Activated T-cell treated with anti-CD3 and anti-CD28 coated beads, Interleukin-2, amount 50 U/mL, for 4 hours (primary cell): ENCODE measurements at regions not wholly inside any gene's neighbourhood (a gene's known extent, or its start where the extent isn't known, plus 50 kb on each side); places are given as distances from the start of the nearest gene placed in this dataset.

Experiments used
- ATAC-seq, 2 donors: fragments of 200-7000 bp; cut with Tn5 transposase; one replicate each; pipeline ENCODE4 v1.10.0; 2021
- DNase-seq: peaks from one replicate; pipeline ENCODE4 v3.0.0-alpha.2; 2020
- H3K27me3 Mint-ChIP-seq: one replicate; pipeline ENCODE4 v1.8.0; 2021; ENCODE audit warnings: low read depth, mixed read lengths
- H3K36me3 Mint-ChIP-seq: one replicate; pipeline ENCODE4 v1.8.0; 2022; ENCODE audit warnings: mixed read lengths; ENCODE audit not compliant: insufficient read depth
- H3K4me1 Mint-ChIP-seq: one replicate; pipeline ENCODE4 v1.8.0; 2021; ENCODE audit warnings: low read depth, mixed read lengths
- H3K4me3 Mint-ChIP-seq: one replicate; pipeline ENCODE4 v1.8.0; 2021; ENCODE audit warnings: mild to moderate bottlenecking, moderate library complexity, mixed read lengths
- H3K9me3 Mint-ChIP-seq: one replicate; pipeline ENCODE4 v1.8.0; 2021; ENCODE audit warnings: mixed read lengths

DNA sequence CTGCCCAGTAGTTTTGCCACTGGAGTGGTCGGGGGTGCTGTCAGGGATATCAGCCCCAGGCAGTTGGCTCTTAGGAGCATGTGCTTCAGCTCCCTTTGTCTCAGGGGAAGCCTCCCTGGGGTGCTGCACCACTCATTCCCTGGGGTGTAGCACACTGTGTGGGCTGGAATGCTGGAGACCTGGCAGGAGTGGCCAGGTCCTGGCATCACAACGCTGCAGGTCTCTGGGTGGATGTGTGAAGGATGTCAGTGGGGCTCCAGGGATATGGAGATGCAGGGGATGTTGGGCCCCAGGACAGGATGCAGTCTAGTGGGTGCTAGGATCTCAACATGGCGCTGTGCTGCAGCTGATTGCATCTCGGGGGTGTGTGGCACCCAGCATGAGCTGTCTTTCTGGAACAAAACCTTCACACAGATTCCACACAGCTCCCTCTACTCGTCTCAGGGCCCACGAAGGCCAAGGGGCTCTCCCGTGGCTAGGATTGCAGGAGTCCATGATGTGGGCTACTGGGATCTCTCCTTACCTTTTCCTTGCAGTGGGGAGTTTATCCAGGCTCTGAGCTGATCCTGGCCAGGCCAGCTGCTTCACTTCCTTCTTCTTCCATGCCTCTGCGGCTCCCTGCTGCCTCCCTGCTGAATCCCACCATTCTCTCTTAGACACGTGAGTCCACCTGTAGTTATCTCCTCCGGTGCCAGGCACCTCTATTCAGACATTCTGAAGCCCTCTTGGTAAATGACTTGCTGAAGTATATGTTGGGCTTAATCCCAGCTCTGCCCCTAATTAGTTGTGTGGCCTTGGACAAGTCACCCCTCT is 295.1 kb downstream of the RPS24 start:
- DNase-seq (no peak), ATAC-seq (no peak)
- Mint-ChIP-seq H3K9me3 (peaks cover 19% of the 10 kb centered on the region), H3K4me3 (no peak overlapping the region), H3K27me3 (peaks cover 17% of the 10 kb centered on the region), H3K4me1 (no peaks in the 10 kb centered on the region), H3K36me3 (no peaks in the 10 kb centered on the region)

DNA sequence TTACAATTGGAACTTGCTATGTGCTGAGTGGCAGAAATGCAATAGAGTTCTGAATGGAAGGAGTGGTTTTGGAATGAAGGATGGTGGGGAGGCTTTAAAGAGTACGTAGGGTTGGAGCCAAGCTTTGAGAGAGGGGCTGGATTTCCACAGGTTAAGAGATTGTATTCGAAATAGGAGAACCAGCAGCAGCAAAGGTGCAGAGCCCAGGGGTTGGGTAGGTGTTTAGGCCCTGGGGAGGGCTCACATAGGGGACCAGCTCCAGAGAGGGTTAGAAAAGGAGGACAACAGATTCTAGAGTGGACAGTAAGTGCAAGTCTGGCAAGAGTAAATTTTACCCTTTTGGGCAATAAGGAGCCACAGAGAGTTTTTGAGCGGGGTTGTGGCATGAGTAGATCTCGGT is 297.2 kb downstream of the RPS24 start:
- no peak for ATAC-seq
- H3K9me3 Mint-ChIP-seq, result peaks cover 15% of the 10 kb centered on the region
- no peak overlapping the region for H3K4me3 Mint-ChIP-seq
- H3K36me3 Mint-ChIP-seq, result no peaks in the 10 kb centered on the region
- H3K27me3 Mint-ChIP-seq, result peaks cover 17% of the 10 kb centered on the region
- no peaks in the 10 kb centered on the region for H3K4me1 Mint-ChIP-seq
- no peak for DNase-seq

- Mint-ChIP-seq H3K36me3 (no peaks in the 10 kb centered on the region), H3K4me3 (no peak overlapping the region), H3K27me3 (peaks cover 17% of the 10 kb centered on the region), H3K4me1 (no peaks in the 10 kb centered on the region), H3K9me3 (peaks cover 11% of the 10 kb centered on the region)
- ATAC-seq (no peak), DNase-seq (no peak)
Measured at GRCh38 chr10:78331391-78331922, 297.8 kb downstream of the RPS24 start.

DNA sequence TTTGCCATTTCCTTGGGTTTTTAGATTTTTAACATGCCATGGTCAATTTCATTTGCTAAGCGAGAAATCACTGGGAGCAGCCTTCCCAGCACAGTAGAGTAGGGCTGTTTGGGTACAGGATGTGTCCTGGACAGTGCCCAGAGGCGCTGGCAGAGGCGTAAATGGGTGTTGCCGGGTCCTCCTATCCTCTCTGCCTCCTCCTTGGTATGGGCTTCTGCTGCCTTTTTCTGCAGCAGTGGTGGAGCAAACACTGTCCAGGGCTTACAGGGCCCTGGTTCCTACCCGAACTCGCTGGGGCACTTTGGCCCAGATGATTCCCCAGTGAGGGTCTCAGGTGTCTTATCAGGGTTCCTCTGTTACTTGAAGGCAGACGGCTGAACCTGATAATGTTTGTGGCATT is 298.3 kb downstream of the RPS24 start:
- no peak overlapping the region for H3K4me3 Mint-ChIP-seq
- H3K4me1 Mint-ChIP-seq, result no peaks in the 10 kb centered on the region
- ATAC-seq, result no peak
- DNase-seq, result no peak
- H3K36me3 Mint-ChIP-seq, result no peaks in the 10 kb centered on the region
- H3K9me3 Mint-ChIP-seq, result peaks cover 7% of the 10 kb centered on the region
- H3K27me3 Mint-ChIP-seq, result peaks cover 17% of the 10 kb centered on the region

DNA sequence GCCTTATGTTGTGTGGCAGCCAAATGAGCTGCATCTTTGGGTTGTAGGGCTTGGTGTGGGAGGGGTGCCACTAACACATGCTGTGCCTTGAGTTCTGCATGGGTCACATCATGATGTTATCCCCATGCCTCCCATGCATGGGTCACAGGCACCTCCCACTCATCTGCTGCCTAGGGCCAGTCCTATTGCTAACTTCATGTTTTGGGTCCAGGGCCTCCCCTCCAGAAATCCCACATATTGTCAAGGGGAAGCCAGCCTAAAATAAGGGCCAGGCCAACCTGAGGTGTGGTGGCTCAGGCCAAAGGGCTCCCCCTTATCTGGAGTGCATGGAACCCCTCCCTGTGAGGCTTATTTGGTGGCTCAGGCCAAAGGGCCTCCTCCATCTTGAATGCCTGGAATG is 299.0 kb downstream of the RPS24 start:
- no peak for DNase-seq
- peaks cover 2% of the 10 kb centered on the region for H3K9me3 Mint-ChIP-seq
- no peaks in the 10 kb centered on the region for H3K36me3 Mint-ChIP-seq
- no peaks in the 10 kb centered on the region for H3K4me1 Mint-ChIP-seq
- H3K27me3 Mint-ChIP-seq, result peaks cover 17% of the 10 kb centered on the region
- ATAC-seq, result no peak
- H3K4me3 Mint-ChIP-seq, result no peak overlapping the region

- Mint-ChIP-seq H3K4me1 (no peaks in the 10 kb centered on the region), H3K4me3 (no peak overlapping the region), H3K27me3 (peaks cover 17% of the 10 kb centered on the region), H3K36me3 (no peaks in the 10 kb centered on the region), H3K9me3 (no peaks in the 10 kb centered on the region)
- DNase-seq (no peak), ATAC-seq (no peak)
Measured at GRCh38 chr10:78333362-78334143, 299.9 kb downstream of the RPS24 start.

GRCh38 chr10:78335371-78335690 is 301.7 kb downstream of the RPS24 start:
- Mint-ChIP-seq H3K4me3 (no peak overlapping the region), H3K36me3 (no peaks in the 10 kb centered on the region), H3K4me1 (no peaks in the 10 kb centered on the region), H3K9me3 (no peaks in the 10 kb centered on the region), H3K27me3 (peaks cover 16% of the 10 kb centered on the region)
- DNase-seq (no peak), ATAC-seq (no peak)

DNA sequence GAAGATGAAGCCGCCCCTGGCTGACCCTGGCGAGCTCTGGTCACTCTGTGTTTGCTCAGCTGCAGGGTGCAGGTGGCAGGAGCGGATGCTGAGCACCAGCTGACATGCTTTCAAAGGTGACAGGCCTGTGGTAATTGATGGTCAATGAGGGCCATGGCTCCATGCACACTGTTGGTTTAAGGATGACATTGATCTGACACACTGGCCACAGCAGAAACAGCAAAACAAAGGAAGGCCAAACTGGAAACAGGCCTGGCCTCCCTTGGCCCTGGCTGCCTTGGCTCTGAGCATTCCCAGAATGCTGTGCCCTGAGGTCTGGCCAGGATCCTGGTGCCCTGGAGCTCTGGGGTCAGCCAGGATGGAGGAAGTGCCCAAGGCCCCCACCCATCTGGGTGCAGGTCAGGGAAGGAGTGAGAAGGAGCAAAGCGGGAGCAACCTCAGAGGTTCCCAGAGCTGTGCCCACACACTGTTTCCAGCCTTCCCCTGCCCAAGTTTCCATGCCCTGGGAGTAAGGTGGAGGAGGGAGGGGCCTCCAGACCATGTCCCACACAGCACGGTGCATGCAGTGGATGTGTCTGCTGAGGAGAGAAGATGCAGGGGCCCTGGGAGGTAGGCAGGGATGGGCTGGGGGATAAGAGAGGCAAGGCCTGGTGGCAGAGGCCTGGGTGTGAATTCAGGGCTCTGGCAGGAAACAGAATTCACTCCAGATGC is 302.2 kb downstream of the RPS24 start:
- no peaks in the 10 kb centered on the region for H3K4me1 Mint-ChIP-seq
- H3K36me3 Mint-ChIP-seq, result no peaks in the 10 kb centered on the region
- no peak overlapping the region for H3K4me3 Mint-ChIP-seq
- peaks cover 13% of the 10 kb centered on the region for H3K27me3 Mint-ChIP-seq
- no peaks in the 10 kb centered on the region for H3K9me3 Mint-ChIP-seq
- no peak for ATAC-seq
- no peak for DNase-seq

DNA sequence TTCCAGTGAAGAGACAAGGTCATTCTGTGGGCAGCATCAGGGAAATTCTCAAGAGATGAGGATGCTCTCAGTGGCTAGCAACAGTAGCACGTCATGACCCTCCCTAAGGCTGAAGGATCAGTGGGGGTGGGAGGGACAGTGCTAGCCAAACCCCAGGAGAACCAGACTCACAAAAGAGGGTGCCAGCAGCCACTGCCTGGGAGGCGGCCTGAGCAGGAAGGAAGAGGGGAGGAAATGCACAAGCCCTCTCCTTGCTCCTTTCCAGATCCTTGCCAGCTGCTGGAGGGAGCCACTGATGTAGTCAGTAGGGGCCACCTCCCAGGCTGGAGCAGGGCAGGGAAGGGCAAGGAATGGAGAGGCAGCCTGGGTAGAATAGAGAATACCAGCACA is 302.7 kb downstream of the RPS24 start:
- Mint-ChIP-seq H3K4me1 (no peaks in the 10 kb centered on the region), H3K36me3 (no peaks in the 10 kb centered on the region), H3K4me3 (no peak overlapping the region), H3K27me3 (peaks cover 8% of the 10 kb centered on the region), H3K9me3 (no peaks in the 10 kb centered on the region)
- ATAC-seq (no peak), DNase-seq (no peak)

- Mint-ChIP-seq H3K27me3 (peaks cover 7% of the 10 kb centered on the region), H3K9me3 (no peaks in the 10 kb centered on the region), H3K4me3 (no peak overlapping the region), H3K4me1 (no peaks in the 10 kb centered on the region), H3K36me3 (no peaks in the 10 kb centered on the region)
- no peak for ATAC-seq
- DNase-seq, result no peak
Measured at GRCh38 chr10:78337016-78337415, 303.4 kb downstream of the RPS24 start.

GRCh38 chr10:78337646-78338391 is 304.2 kb downstream of the RPS24 start:
- H3K9me3 Mint-ChIP-seq, result no peaks in the 10 kb centered on the region
- ATAC-seq, result no peak

DNA sequence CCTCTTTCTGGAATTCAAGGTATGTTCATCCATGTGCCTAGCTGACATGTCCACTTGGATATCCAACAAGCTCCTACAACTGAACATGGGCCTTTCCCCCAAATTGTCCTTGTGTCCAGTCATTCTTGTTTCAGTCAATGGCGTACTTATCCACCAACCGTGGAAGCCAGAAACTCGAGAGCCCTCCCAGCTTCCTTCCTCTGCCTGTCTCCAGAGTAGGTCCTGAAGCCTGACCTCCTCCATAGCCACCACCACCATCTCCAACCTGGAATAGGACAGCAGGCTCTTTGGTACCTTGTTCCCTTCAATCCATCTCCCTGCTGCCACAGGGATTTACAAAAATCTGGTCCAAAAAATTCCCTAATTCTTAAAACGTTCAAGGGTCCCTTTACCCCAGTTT is 305.1 kb downstream of the RPS24 start:
- no peak overlapping the region for H3K4me3 Mint-ChIP-seq
- DNase-seq (no peak), ATAC-seq (no peak)

More at GRCh38 chr10:78337646-78338391, 304.2 kb downstream of the RPS24 start:
- H3K27me3 Mint-ChIP-seq, result peaks cover 7% of the 10 kb centered on the region
- H3K36me3 Mint-ChIP-seq, result no peaks in the 10 kb centered on the region
- no peak for DNase-seq
- no peak overlapping the region for H3K4me3 Mint-ChIP-seq
- H3K4me1 Mint-ChIP-seq, result no peaks in the 10 kb centered on the region

GRCh38 chr10:78339251-78339650 is 305.6 kb downstream of the RPS24 start:
- DNase-seq, result no peak
- no peak overlapping the region for H3K4me3 Mint-ChIP-seq
- H3K36me3 Mint-ChIP-seq, result no peaks in the 10 kb centered on the region
- H3K9me3 Mint-ChIP-seq, result no peaks in the 10 kb centered on the region
- peaks cover 3% of the 10 kb centered on the region for H3K27me3 Mint-ChIP-seq
- H3K4me1 Mint-ChIP-seq, result no peaks in the 10 kb centered on the region
- no peak for ATAC-seq

More for the DNA sequence above, 305.1 kb downstream of the RPS24 start:
- Mint-ChIP-seq H3K9me3 (no peaks in the 10 kb centered on the region), H3K27me3 (peaks cover 3% of the 10 kb centered on the region), H3K36me3 (no peaks in the 10 kb centered on the region), H3K4me1 (no peaks in the 10 kb centered on the region)
